C4-2B (cell line): ENCODE measurements at regions not wholly inside any gene's neighbourhood (a gene's known extent, or its start where the extent isn't known, plus 50 kb on each side); places are given as distances from the start of the nearest gene placed in this dataset.
A peak's percentile ranks its signal among the peaks of the same experiment; 100 is the strongest.

ENCODE experiments used
- H3K27ac ChIP-seq: fragments of 450-650 bp; 2 replicates; pipeline ENCODE4 v1.5.1; 2017
- ZFX ChIP-seq: fragments of 450-650 bp; IDR thresholded peaks from 2 replicates; pipeline ENCODE4 v1.6.1; 2017
- TF ChIP-seq, protein P1 (sequence below): fragments of 450-650 bp; conservative IDR thresholded peaks from 2 replicates; pipeline ENCODE4 v1.5.1; 2017; ENCODE audit warnings: mild to moderate bottlenecking

DNA sequence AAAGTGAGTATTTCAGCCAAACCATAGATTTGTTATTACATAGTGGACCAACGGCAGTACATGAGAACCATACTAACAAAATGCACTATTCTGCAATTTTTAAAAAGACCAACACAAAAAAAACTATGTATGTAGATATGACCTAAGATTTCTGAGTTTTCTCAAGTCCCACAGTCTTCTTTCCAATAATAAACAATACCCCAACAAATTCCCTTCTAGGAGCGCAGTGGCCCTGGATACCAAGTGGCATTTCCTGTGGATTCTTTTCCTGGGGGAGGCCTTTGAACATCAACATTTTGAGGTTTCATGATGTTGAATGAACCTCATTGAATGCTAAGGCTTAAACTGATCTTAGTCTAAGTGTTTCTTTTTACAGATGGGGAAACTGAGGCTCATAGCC lies 210.5 kb downstream of the BCAT1 start:
- TF ChIP-seq, protein P1, sequence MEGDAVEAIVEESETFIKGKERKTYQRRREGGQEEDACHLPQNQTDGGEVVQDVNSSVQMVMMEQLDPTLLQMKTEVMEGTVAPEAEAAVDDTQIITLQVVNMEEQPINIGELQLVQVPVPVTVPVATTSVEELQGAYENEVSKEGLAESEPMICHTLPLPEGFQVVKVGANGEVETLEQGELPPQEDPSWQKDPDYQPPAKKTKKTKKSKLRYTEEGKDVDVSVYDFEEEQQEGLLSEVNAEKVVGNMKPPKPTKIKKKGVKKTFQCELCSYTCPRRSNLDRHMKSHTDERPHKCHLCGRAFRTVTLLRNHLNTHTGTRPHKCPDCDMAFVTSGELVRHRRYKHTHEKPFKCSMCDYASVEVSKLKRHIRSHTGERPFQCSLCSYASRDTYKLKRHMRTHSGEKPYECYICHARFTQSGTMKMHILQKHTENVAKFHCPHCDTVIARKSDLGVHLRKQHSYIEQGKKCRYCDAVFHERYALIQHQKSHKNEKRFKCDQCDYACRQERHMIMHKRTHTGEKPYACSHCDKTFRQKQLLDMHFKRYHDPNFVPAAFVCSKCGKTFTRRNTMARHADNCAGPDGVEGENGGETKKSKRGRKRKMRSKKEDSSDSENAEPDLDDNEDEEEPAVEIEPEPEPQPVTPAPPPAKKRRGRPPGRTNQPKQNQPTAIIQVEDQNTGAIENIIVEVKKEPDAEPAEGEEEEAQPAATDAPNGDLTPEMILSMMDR, result no peak
- no peak for TF ChIP-seq ZFX
- no peak overlapping the region for H3K27ac ChIP-seq

DNA sequence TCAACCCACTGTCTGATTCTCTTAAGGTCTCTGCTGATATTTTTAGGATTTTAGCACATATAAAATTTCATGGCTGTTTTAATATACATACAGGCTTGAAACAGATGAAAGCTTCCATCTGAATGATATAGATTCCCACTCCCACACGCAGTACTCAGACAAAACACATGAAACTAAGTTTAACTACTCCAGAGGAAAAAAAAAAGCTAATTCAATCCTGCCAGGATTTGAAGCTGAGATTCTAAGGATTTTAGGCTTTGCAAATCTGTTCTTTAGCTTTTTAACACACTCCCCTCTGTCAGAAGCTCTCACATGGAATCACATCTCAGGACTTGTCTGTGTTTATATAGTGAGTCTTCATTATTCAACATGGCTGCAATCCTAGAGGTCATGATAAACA lies 217.3 kb downstream of the BCAT1 start:
- no peak overlapping the region for H3K27ac ChIP-seq
- TF ChIP-seq, protein P1, result no peak
- TF ChIP-seq ZFX, result no peak

DNA sequence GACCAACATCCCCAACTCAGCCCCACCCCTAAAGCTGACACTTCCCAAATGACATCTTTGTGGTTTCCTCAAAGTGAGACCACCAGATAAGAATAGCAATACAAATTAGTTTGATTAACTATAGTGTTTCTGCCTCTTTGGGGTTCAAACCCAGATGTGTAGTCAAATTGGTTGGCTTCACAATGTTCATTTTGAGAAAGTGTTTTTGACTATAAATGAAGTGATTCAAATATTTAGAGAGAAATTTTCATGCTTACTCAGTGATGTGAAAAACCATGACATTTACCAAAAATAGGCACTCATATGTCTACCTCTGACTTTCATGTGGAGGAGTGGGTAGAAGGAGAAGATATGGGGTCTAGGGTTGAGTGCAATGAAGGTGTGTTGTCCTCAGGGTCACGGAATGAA lies 218.4 kb downstream of the BCAT1 start:
- no peak overlapping the region for H3K27ac ChIP-seq
- TF ChIP-seq, protein P1, result no peak
- no peak for TF ChIP-seq ZFX

DNA sequence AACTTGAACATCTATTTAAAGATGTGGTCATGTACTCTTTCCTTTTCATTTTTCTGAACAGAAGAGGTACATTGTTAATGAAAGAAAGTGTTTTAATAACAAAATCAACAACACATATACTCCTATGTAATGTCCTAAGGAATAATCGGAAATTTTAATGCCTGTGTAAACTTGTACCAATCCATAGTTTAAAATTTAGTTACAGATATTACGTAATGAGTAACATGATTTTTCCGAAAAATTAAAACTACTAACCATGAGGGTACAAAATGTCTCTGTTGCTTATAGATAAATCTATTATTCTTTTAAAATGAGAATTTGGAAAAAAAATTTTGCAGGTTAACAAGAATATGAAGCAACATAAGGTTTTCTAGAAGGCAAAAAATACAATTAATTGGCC lies 220.1 kb downstream of the BCAT1 start:
- TF ChIP-seq ZFX, result no peak
- TF ChIP-seq, protein P1, result no peak
- no peak overlapping the region for H3K27ac ChIP-seq

DNA sequence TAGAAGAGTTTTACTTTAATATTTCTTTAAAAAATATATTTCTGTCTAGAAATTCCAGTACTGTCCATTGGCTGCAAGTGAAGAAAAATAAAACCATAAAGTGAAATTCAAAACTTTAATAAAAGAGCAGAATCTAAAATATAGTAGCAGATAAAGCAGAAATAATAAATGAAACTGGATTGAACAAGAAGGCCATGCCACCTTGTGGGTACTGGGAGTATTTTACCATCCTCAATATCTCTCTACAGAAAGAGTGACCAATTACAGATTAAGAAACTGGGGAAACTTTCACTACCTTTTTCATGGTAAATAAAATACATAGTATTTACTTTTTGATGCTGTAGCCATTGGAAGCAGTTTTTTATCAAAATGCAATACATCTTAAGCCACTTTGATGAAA lies 220.5 kb downstream of the BCAT1 start:
- TF ChIP-seq, protein P1, result peak; percentile 55
- no peak for TF ChIP-seq ZFX
- no peak overlapping the region for H3K27ac ChIP-seq

DNA sequence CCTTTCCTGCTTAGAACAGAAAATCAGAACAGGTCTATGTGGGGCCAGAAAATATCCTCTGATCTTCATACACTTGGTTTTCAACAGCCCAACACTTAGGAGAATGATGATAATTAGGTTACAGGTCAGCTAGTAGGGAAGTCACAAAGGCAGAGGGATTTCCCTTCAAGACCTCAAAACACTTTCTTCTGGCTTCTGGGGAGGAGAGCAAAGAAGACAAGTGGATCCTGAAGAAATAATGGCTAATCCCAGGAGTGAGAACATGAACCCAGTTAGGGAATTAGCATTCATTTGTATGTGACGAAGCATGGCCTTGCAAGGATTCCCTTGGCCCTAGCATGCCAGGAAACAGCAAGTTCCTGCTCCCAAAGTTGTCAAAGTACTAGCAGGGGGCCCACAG lies 223.3 kb downstream of the BCAT1 start:
- H3K27ac ChIP-seq, result no peak overlapping the region
- TF ChIP-seq, protein P1, result no peak
- TF ChIP-seq ZFX, result no peak

DNA sequence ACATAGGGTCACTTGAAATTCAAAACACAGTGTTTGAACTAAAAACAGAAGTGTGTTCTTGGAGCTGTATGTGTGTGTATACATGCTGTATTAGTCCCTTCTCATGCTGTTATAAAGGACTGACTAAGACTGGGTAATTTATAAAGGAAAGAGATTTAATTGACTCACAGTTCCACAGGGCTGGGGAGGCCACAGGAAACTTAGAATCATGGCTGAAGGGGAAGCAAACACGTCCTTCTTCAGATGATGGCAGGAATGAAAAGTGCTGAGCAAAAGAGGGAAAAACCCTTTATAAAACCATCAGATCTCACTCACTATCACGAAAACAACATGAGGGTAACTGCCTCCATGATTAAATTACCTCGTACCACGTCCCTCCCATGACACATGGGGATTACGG lies 224.1 kb downstream of the BCAT1 start:
- no peak overlapping the region for H3K27ac ChIP-seq
- TF ChIP-seq, protein P1, result no peak
- no peak for TF ChIP-seq ZFX
